ENCODE measurements at regions not wholly inside any gene's neighbourhood (a gene's known extent, or its start where the extent isn't known, plus 50 kb on each side); places are given as distances from the start of the nearest gene placed in this dataset.

DNA sequence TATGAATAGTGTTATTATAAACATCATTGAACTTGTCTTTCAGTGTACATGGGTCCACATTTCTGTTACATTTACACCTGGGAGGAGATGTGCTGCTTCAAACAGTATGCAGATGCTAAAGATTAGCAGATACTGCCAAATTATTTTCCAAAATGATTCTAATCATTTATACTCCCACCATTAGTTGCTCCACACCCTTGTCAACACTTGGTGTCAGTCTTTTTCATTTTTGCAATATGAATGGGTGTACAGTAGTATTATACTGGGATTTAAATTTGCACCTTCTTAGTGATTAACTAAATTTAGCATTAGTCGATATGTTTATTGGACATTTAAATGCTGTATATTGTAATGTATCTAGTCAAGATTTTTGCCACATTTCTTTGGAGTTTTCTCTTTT lies 131.6 kb upstream of the GRID2 start:
- TF ChIP-seq, protein P1, sequence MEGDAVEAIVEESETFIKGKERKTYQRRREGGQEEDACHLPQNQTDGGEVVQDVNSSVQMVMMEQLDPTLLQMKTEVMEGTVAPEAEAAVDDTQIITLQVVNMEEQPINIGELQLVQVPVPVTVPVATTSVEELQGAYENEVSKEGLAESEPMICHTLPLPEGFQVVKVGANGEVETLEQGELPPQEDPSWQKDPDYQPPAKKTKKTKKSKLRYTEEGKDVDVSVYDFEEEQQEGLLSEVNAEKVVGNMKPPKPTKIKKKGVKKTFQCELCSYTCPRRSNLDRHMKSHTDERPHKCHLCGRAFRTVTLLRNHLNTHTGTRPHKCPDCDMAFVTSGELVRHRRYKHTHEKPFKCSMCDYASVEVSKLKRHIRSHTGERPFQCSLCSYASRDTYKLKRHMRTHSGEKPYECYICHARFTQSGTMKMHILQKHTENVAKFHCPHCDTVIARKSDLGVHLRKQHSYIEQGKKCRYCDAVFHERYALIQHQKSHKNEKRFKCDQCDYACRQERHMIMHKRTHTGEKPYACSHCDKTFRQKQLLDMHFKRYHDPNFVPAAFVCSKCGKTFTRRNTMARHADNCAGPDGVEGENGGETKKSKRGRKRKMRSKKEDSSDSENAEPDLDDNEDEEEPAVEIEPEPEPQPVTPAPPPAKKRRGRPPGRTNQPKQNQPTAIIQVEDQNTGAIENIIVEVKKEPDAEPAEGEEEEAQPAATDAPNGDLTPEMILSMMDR (IDR thresholded peaks at IDR 0.05; ENCODE audit: low read depth, low read length, missing input control): no peak
- TF ChIP-seq JUND (IDR thresholded peaks at IDR 0.05): no peak
- TF ChIP-seq YY1 (IDR thresholded peaks at IDR 0.05): no peak
- TF ChIP-seq, protein P2, sequence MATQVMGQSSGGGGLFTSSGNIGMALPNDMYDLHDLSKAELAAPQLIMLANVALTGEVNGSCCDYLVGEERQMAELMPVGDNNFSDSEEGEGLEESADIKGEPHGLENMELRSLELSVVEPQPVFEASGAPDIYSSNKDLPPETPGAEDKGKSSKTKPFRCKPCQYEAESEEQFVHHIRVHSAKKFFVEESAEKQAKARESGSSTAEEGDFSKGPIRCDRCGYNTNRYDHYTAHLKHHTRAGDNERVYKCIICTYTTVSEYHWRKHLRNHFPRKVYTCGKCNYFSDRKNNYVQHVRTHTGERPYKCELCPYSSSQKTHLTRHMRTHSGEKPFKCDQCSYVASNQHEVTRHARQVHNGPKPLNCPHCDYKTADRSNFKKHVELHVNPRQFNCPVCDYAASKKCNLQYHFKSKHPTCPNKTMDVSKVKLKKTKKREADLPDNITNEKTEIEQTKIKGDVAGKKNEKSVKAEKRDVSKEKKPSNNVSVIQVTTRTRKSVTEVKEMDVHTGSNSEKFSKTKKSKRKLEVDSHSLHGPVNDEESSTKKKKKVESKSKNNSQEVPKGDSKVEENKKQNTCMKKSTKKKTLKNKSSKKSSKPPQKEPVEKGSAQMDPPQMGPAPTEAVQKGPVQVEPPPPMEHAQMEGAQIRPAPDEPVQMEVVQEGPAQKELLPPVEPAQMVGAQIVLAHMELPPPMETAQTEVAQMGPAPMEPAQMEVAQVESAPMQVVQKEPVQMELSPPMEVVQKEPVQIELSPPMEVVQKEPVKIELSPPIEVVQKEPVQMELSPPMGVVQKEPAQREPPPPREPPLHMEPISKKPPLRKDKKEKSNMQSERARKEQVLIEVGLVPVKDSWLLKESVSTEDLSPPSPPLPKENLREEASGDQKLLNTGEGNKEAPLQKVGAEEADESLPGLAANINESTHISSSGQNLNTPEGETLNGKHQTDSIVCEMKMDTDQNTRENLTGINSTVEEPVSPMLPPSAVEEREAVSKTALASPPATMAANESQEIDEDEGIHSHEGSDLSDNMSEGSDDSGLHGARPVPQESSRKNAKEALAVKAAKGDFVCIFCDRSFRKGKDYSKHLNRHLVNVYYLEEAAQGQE (IDR thresholded peaks at IDR 0.05): no peak
- TF ChIP-seq, protein P3, sequence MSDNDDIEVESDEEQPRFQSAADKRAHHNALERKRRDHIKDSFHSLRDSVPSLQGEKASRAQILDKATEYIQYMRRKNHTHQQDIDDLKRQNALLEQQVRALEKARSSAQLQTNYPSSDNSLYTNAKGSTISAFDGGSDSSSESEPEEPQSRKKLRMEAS (IDR thresholded peaks at IDR 0.05): no peak
- no peak for TF ChIP-seq EGR1 (IDR thresholded peaks at IDR 0.05; ENCODE audit: low read depth in 2 of 2)
- TF ChIP-seq TAF1 (conservative IDR thresholded peaks at IDR 0.05): no peak
- TF ChIP-seq GABPA (IDR thresholded peaks at IDR 0.05 in 1 of 2, conservative IDR thresholded peaks at IDR 0.05 in 1 of 2): no peak
